Left renal pelvis (tissue), 4 donors: ENCODE measurements at regions not wholly inside any gene's neighbourhood (a gene's known extent, or its start where the extent isn't known, plus 50 kb on each side); places are given as distances from the start of the nearest gene placed in this dataset.

Experiments
- DNase-seq, 4 donors: peaks; one replicate each; pipeline ENCODE4 v3.0.0-alpha.2; 2013; ENCODE audit warnings: low read depth in 4 of 4, low spot score in 3 of 4

- no peak for DNase-seq
Measured at GRCh38 chr9:90002397-90003271, 397.8 kb downstream of the GADD45G start.

- DNase-seq = no peak
Measured at GRCh38 chr9:90005388-90005787, 400.6 kb downstream of the GADD45G start.

GRCh38 chr9:90007516-90008440 is 403.0 kb downstream of the GADD45G start:
- DNase-seq = no peak

GRCh38 chr9:90009447-90009846 is 404.6 kb downstream of the GADD45G start:
- DNase-seq = no peak

- no peak for DNase-seq
Measured at GRCh38 chr9:90010793-90011192, 406.0 kb downstream of the GADD45G start.

GRCh38 chr9:90012949-90013348 is 408.1 kb downstream of the GADD45G start:
- DNase-seq = no peak

- DNase-seq = no peak
Measured at GRCh38 chr9:90013778-90014177, 409.0 kb downstream of the GADD45G start.

GRCh38 chr9:90014421-90014820 is 409.6 kb downstream of the GADD45G start:
- no peak for DNase-seq

GRCh38 chr9:90016272-90016671 is 411.5 kb downstream of the GADD45G start:
- no peak for DNase-seq

- DNase-seq = no peak
Measured at GRCh38 chr9:90017679-90018078, 412.9 kb downstream of the GADD45G start.

- DNase-seq = no peak
Measured at GRCh38 chr9:90018688-90019087, 413.9 kb downstream of the GADD45G start.

- no peak for DNase-seq
Measured at GRCh38 chr9:90019626-90020025, 414.8 kb downstream of the GADD45G start.

GRCh38 chr9:90020276-90020871 is 415.6 kb downstream of the GADD45G start:
- DNase-seq = no peak

- no peak for DNase-seq
Measured at GRCh38 chr9:90021216-90021906, 416.5 kb downstream of the GADD45G start.

GRCh38 chr9:90022474-90022873 is 417.7 kb downstream of the GADD45G start:
- DNase-seq = no peak

- DNase-seq = no peak
Measured at GRCh38 chr9:90023861-90024260, 419.0 kb downstream of the GADD45G start.

GRCh38 chr9:90024409-90024808 is 419.6 kb downstream of the GADD45G start:
- no peak for DNase-seq

GRCh38 chr9:90024823-90025222 is 420.0 kb downstream of the GADD45G start:
- DNase-seq = no peak

- DNase-seq = no peak
Measured at GRCh38 chr9:90025816-90026215, 421.0 kb downstream of the GADD45G start.

- no peak for DNase-seq
Measured at GRCh38 chr9:90027296-90027790, 422.5 kb downstream of the GADD45G start.
